ENCODE measurements at regions not wholly inside any gene's neighbourhood (a gene's known extent, or its start where the extent isn't known, plus 50 kb on each side); places are given as distances from the start of the nearest gene placed in this dataset.

- Histone ChIP-seq H3K79me2 (ENCODE audit: low read length) (no peaks in the 10 kb centered on the region), H3K4me3 (ENCODE audit: low read length) (no peak overlapping the region), H3K9me2 (replicated peaks; ENCODE audit: low read length) (no peaks in the 10 kb centered on the region), H3F3A (ENCODE audit: low read length, unreplicated experiment) (no peaks in the 10 kb centered on the region), H3K9me3 (ENCODE audit: low read length) (no peaks in the 10 kb centered on the region), H3K4me1 (ENCODE audit: insufficient read depth, low read length) (no peaks in the 10 kb centered on the region), H3K27ac (ENCODE audit: low read length) (no peak overlapping the region), H3K9ac (ENCODE audit: low read length) (no peak overlapping the region), H3K4me2 (ENCODE audit: low read length) (no peak overlapping the region), H2AFZ (ENCODE audit: low read length) (no peak overlapping the region), H3K36me3 (ENCODE audit: low read depth, low read length) (no peaks in the 10 kb centered on the region), H3K27me3 (ENCODE audit: low read length) (no peaks in the 10 kb centered on the region), H4K20me1 (ENCODE audit: low read length) (no peaks in the 10 kb centered on the region)
- TF ChIP-seq EZH2 (IDR thresholded peaks at IDR 0.05; ENCODE audit: low read length, unreplicated experiment) (no peak), CTCF (conservative IDR thresholded peaks at IDR 0.05; ENCODE audit: low read depth, low read length) (no peak), EZH2phosphoT487 (IDR thresholded peaks at IDR 0.05; ENCODE audit: borderline replicate concordance, low read length) (no peak)
- CTCF ChIA-PET: no interaction called here
- ATAC-seq (no peak), DNase-seq (no peak)
- intact Hi-C loops (cut with micrococcal nuclease): no loop called here
- no TSS peak for BruUV-seq (replicated peaks)
- POLR2A ChIA-PET (ENCODE audit: unreplicated experiment): no interaction called here
Measured at GRCh38 chr6:147043994-147044477, 160.2 kb upstream of the STXBP5 start.

- Histone ChIP-seq H3K9me3 (ENCODE audit: low read length) (no peaks in the 10 kb centered on the region), H3K79me2 (ENCODE audit: low read length) (no peaks in the 10 kb centered on the region), H2AFZ (ENCODE audit: low read length) (no peak overlapping the region), H3K27me3 (ENCODE audit: low read length) (no peaks in the 10 kb centered on the region), H3F3A (ENCODE audit: low read length, unreplicated experiment) (no peaks in the 10 kb centered on the region), H3K4me3 (ENCODE audit: low read length) (no peak overlapping the region), H3K4me1 (ENCODE audit: insufficient read depth, low read length) (no peaks in the 10 kb centered on the region), H3K9me2 (replicated peaks; ENCODE audit: low read length) (no peaks in the 10 kb centered on the region), H3K27ac (ENCODE audit: low read length) (no peak overlapping the region), H3K36me3 (ENCODE audit: low read depth, low read length) (no peaks in the 10 kb centered on the region), H3K9ac (ENCODE audit: low read length) (no peak overlapping the region), H4K20me1 (ENCODE audit: low read length) (no peaks in the 10 kb centered on the region), H3K4me2 (ENCODE audit: low read length) (no peak overlapping the region)
- TF ChIP-seq CTCF (conservative IDR thresholded peaks at IDR 0.05; ENCODE audit: low read depth, low read length) (no peak), EZH2phosphoT487 (IDR thresholded peaks at IDR 0.05; ENCODE audit: borderline replicate concordance, low read length) (no peak), EZH2 (IDR thresholded peaks at IDR 0.05; ENCODE audit: low read length, unreplicated experiment) (no peak)
- DNase-seq: no peak
- POLR2A ChIA-PET (ENCODE audit: unreplicated experiment): no interaction called here
- no peak for ATAC-seq
- BruUV-seq (replicated peaks): no TSS peak
- CTCF ChIA-PET: no interaction called here
- intact Hi-C loops (cut with micrococcal nuclease): no loop called here
Measured at GRCh38 chr6:147046141-147046877, 157.9 kb upstream of the STXBP5 start.

- no peak overlapping the region for H3K4me2 ChIP-seq (ENCODE audit: low read length)
- no peak overlapping the region for H3K4me3 ChIP-seq (ENCODE audit: low read length)
- TF ChIP-seq CTCF (conservative IDR thresholded peaks at IDR 0.05; ENCODE audit: low read depth, low read length): no peak
- no peaks in the 10 kb centered on the region for H3K79me2 ChIP-seq (ENCODE audit: low read length)
- H4K20me1 ChIP-seq (ENCODE audit: low read length): no peaks in the 10 kb centered on the region
- no peaks in the 10 kb centered on the region for H3K9me3 ChIP-seq (ENCODE audit: low read length)
- intact Hi-C loops (cut with micrococcal nuclease): no loop called here
- no peaks in the 10 kb centered on the region for H3K9me2 ChIP-seq (replicated peaks; ENCODE audit: low read length)
- H3F3A ChIP-seq (ENCODE audit: low read length, unreplicated experiment): no peaks in the 10 kb centered on the region
- H3K27me3 ChIP-seq (ENCODE audit: low read length): no peaks in the 10 kb centered on the region
- ATAC-seq: no peak
- no TSS peak for BruUV-seq (replicated peaks)
- no peak overlapping the region for H3K27ac ChIP-seq (ENCODE audit: low read length)
- no peak overlapping the region for H3K9ac ChIP-seq (ENCODE audit: low read length)
- no peak overlapping the region for H2AFZ ChIP-seq (ENCODE audit: low read length)
- no peaks in the 10 kb centered on the region for H3K36me3 ChIP-seq (ENCODE audit: low read depth, low read length)
- H3K4me1 ChIP-seq (ENCODE audit: insufficient read depth, low read length): no peaks in the 10 kb centered on the region
- POLR2A ChIA-PET (ENCODE audit: unreplicated experiment): no interaction called here
- DNase-seq: no peak
- CTCF ChIA-PET: no interaction called here
Measured at GRCh38 chr6:147048930-147049329, 155.3 kb upstream of the STXBP5 start.

Measured in PC-3 (cell line).